GM10266 (cell line): ENCODE measurements at regions not wholly inside any gene's neighbourhood (a gene's known extent, or its start where the extent isn't known, plus 50 kb on each side); places are given as distances from the start of the nearest gene placed in this dataset.
"Not testable (repeated sequence)": the region's sequence is repeated elsewhere in the genome, so short reads cannot be mapped to it uniquely, and the experiment has no call there.

Source experiments
- DNase-seq: peaks from one replicate; pipeline ENCODE4 v3.0.0; 2012; ENCODE audit errors: extremely low spot score
- TF ChIP-seq, protein P1 (sequence below): IDR thresholded peaks from 2 replicates; pipeline ENCODE4 v1.5.1; 2012; ENCODE audit warnings: mild to moderate bottlenecking, low read depth; ENCODE audit not compliant: control insufficient read depth, insufficient read depth; ENCODE audit errors: missing control alignments

DNA sequence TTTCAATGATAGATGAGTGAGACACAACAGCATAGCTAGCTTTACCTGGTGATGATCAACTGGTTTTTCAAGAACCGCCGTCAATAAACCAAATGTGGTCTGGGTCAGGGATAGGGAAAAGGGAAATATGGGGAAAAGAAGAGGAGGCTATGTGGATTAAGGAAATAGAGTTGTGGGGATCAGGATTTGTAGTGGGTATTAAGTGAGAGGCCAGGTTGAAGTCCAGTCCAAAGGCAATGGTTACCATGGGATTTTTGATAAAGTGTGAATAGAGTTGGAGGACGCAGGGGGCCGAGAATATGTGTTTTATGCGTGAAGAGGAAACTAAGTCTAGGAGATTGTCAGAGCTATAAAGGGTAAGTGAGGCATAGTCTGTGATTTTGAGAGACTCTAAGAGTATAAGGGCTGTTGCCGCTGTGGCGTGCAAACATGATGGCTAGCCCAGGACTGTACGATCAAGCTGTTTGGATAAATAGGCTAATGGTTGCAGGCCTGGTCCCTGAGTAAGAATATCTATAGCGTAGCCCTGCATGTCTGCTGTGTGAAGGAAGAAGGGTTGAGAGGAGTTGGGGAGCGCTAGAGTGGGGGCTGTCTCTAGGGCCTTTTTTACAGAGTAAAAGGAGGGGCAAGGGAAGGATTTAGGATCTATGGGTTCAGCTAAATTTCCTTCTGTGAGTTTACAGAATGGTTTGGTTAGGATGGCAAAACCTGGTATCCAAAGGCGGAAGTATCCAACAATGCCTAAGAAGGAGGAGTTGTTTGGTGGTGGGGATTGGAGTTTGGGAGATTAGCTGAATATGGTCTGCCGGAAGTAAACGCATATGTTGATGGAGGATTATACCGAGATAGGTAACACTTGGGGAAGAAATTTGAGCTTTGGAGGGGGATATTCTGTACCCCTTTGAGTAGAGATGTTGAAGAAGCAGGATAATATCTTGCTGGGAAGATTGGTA lies 749.7 kb upstream of the ADGRB3 start:
- DNase-seq, result no peak
- TF ChIP-seq, protein P1, sequence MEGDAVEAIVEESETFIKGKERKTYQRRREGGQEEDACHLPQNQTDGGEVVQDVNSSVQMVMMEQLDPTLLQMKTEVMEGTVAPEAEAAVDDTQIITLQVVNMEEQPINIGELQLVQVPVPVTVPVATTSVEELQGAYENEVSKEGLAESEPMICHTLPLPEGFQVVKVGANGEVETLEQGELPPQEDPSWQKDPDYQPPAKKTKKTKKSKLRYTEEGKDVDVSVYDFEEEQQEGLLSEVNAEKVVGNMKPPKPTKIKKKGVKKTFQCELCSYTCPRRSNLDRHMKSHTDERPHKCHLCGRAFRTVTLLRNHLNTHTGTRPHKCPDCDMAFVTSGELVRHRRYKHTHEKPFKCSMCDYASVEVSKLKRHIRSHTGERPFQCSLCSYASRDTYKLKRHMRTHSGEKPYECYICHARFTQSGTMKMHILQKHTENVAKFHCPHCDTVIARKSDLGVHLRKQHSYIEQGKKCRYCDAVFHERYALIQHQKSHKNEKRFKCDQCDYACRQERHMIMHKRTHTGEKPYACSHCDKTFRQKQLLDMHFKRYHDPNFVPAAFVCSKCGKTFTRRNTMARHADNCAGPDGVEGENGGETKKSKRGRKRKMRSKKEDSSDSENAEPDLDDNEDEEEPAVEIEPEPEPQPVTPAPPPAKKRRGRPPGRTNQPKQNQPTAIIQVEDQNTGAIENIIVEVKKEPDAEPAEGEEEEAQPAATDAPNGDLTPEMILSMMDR, result no peak

DNA sequence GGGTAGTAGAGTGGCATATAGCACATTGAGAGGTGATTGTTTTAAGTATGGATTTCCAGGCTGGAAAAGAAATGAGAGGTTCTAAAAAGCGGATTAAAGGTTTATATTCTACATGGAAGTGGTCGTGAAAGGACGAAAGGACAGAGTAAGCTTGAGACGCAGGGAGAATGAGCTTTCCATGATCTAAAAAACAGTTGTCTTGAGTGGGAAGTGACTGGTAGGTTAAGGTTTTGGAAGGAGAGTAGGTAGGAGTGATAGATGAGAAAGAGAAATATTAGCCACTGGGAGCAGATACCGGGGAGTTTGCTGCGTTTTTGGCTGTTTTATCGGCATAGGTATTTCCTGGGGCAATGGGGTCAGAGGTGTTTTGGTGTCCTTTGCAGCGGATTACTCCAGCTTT lies 750.6 kb upstream of the ADGRB3 start:
- no peak for DNase-seq
- TF ChIP-seq, protein P1, result no peak

DNA sequence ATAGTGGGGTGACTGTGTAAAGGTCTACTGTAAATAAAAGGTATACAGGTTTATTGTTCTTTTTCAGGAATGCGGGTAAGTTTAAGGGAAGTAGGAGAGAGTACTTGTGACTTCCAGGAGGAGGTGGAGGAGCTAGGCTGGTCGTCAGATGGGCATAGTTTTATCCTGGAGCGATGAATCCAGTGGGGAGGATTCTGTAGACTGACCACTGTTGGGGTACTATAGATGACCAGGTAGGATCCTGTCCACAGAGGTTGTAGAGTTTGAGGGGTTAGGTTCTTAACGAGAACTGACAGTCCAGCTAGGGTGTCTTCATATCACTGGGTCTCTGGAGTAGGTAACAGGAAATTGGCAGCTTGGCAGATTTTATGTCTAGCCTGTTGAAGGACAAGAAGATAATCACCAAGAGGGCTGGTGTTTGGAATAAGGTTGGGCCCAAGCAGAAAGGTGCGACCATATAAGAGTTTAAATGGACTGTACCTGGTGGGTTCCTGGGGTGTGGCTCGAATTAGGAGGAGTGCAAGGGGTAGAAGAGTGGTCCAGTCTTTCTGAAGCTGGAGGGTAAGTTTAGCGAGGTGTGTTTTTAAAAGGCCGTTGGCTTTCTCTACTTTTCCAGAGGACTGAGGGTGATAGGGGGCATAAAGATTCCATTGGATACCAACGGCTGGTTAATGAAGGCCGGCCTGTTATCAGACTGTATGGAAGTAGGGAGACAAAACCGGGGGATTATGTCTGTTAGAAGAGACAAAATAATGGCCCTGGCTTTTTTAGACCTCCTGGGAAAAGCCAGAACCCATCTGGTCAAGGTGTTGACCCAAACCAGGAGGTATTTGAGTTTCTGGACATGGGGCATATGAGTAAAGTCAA lies 751.3 kb upstream of the ADGRB3 start:
- no peak for DNase-seq
- TF ChIP-seq, protein P1, result no peak

DNA sequence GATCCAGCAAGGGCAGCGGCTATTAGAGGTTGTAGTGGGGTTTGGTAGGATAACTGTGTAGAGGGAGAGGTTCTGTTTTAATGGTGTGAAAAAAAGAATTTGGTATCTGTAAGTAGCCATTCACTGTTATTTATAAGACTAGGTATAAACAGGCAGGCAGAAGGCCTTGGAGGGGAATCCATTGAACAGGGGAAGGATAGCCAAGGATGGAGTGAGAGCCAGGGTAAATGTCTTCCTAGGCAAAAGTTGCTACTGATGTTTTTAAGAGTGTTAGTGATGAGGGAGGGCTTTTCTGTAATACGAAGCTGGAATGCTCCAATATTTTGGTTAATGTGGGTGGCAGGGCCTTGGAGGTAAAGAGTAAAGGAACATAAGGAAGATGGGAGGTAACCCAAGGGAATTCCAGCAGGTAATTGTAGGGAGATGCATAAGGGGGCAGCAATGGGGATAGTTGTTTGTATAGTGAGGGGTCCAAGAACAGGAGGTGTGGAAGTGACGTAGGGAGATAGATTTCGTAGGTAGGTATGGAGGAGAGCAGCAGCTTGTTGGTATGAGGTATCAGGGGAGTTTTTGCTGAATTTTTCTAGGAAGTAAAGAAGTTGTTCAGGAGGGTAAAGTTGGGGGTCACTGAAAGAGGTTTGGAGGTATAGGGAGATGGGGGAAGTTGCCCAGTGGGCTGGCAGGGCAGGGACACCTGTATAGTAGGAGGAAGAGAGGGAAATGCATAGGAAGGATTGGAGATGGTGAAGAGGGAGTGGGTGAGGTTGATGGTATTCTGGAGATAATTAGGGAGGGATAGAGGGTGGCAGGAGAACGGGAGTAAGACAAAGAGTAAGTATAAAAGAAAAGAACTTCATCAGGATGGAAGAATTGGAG lies 752.4 kb upstream of the ADGRB3 start:
- TF ChIP-seq, protein P1, result no peak
- no peak for DNase-seq

DNA sequence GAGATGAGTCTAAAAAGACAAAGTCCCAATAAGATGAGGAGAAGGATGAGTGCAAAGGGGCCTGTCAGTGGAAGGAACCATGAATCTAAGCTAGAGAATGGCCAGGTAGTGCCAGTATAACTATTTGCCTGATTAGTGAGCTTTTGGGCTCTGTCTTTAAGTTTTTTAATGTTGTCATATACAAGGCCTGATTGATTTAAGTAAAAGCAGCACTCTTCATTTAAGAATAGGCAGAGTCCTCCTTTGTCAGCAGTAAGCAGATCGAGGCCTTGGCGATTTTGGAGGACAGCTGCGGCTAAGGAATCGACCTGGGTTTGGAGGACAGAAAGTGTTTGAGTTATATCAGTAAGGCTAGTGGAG lies 753.4 kb upstream of the ADGRB3 start:
- TF ChIP-seq, protein P1, result no peak
- no peak for DNase-seq

DNA sequence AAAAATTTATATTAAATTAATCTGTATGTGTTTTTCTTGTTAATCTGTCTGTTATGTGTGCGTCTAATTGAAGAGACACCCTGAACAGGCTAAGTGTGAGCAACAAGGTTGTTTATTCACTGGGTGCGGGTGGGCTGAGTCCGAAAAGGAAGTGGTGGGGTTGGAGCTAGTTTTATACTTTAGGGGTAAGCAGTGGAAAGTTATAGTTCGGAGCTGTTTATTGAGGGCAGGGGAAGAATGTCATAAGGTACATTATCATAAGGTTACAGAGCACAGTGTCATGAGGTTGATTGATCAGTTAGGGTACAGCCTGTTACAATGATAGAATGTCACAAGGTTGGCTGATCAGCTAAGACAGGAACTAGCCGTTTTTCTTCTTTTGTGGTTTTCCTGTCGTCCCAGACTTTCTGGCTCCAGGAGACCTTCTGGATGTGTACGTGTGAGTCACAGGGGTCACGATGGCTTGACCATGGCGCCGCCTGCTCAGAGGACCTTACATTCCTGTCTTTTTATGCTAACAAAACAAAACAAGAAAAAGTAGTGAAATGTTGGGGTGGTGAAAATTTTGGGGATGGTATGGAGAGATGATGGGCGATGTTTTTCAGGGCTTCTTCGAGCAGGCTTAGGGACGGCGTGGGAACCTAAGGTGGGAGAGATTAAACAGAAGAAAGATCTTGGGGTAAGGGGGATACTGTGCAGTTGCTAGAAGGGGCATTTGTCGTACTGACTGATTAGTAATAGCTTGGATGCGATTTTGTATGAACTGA lies 754.0 kb upstream of the ADGRB3 start:
- no peak for DNase-seq
- TF ChIP-seq, protein P1, result no peak

DNA sequence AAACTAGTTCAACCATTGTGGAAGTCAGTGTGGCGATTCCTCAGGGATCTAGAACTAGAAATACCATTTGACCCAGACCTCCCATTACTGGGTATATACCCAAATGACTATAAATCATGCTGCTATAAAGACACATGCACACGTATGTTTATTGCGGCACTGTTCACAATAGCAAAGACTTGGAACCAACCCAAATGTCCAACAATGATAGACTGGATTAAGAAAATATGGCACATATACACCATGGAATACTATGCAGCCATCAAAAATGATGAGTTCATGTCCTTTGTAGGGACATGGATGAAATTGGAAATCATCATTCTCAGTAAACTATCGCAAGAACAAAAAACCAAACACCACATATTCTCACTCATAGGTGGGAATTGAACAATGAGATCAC lies 754.7 kb upstream of the ADGRB3 start:
- DNase-seq, result not testable (repeated sequence)

DNA sequence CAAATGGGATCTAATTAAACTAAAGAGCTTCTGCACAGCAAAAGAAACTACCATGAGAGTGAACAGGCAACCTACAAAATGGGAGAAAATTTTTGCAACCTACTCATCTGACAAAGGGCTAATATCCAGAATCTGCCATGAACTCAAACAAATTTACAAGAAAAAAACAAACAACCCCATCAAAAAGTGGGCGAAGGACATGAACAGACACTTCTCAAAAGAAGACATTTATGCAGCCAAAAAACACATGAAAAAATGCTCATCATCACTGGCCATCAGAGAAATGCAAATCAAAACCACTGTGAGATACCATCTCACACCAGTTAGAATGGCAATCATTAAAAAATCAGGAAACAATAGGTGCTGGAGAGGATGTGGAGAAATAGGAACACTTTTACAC lies 755.2 kb upstream of the ADGRB3 start:
- not testable (repeated sequence) for DNase-seq

DNA sequence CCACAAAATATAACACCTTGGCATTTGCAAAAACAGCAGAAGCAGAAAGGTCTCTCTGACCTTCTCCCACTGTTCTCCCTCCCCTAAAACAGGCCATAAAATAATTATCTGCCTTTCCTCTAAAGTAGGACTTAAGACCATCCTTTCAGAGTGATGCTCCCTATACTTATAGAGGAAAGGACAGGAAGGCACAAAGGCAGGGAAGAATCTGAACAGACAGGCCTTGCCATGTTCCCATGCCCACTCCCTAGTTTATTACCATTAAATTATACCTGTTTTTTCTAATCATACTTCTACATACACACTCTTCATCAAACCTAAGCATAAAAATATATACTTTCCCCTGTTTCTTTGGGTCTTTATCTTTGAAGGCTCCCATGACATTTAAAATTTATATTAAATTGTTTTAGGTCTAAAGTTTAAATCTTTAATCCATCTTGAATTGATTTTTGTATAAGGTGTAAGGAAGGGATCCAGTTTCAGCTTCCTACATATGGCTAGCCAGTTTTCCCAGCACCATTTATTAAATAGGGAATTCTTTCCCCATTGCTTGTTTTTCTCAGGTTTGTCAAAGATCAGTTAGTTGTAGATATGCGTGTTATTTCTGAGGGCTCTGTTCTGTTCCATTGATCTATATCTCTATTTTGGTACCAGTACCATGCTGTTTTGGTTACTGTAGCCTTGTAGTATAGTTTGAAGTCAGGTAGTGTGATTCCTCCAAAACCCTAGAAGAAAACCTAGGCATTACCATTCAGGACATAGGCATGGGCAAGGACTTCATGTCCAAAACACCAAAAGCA lies 755.8 kb upstream of the ADGRB3 start:
- not testable (repeated sequence) for DNase-seq
